ENCODE measurements at regions not wholly inside any gene's neighbourhood (a gene's known extent, or its start where the extent isn't known, plus 50 kb on each side); places are given as distances from the start of the nearest gene placed in this dataset.

DNA sequence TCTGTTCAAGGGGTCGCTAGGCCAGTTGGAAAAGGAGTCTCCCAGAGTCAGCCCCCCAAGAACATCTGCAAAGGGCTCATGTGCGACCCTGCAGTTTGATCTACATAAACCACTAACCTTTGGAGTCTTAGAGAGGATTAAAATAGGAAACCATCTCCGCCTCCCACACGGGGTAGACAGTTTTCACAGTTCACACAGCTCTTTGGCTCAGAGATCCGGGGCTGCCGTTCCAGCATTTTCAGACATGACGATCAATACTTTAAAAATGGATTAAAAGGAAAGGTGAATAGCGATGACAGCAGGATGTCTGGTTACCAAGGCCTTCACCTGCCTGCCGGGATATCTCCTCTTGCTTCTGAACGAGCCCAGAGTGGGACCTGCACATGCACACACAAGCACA is 59.8 kb upstream of the BCL11B start:
- H3K4me3 ChIP-seq (ENCODE audit: control extremely low read depth in 1 of 5, extremely low read depth in 1 of 5, insufficient read depth in 1 of 5, low read depth in 2 of 5, low read length in 4 of 5), result no peak overlapping the region
- H3K27ac Mint-ChIP-seq, result no peak overlapping the region
- CTCF ChIA-PET, result no interaction called here
- H3K9me3 Mint-ChIP-seq (ENCODE audit: insufficient read depth), result no peaks in the 10 kb centered on the region
- peaks cover 0 to 2% (median 0%) of the 10 kb centered on the region in 4 experiments for H3K27me3 ChIP-seq (replicated peaks in 1 of 4; ENCODE audit: control extremely low read depth in 1 of 4, control insufficient read depth in 3 of 4, insufficient read depth in 4 of 4, low read length in 3 of 4)
- peaks cover 7% of the 10 kb centered on the region for H3K27me3 Mint-ChIP-seq
- intact Hi-C loops (cut with micrococcal nuclease), result no loop called here
- no peak overlapping the region for H3K4me3 Mint-ChIP-seq
- H2AFZ ChIP-seq (ENCODE audit: insufficient read depth, low read depth, low read length, poor library complexity, severe bottlenecking), result no peak overlapping the region
- no peak overlapping the region for H3K9ac ChIP-seq (ENCODE audit: low read length)
- WGBS (ENCODE audit: insufficient coverage), result 93% methylated on average over 9 of the region's 10 CpGs
- peaks cover 0 to 8% (median 0%) of the 10 kb centered on the region in 3 donors for H3K9me3 ChIP-seq (ENCODE audit: control extremely low read depth in 1 of 3, control insufficient read depth in 2 of 3, insufficient read depth in 1 of 3, low read length in 2 of 3)
- ATAC-seq (ENCODE audit: low read depth) (no peak), DNase-seq (no peak)
- H3K4me1 Mint-ChIP-seq, result no peaks in the 10 kb centered on the region
- no peak overlapping the region for H3K27ac ChIP-seq (ENCODE audit: low read length in 2 of 2)
- no peaks in the 10 kb centered on the region for H3K79me2 ChIP-seq (ENCODE audit: control insufficient read depth, insufficient read depth, low read length)
- no peak overlapping the region for H3K4me2 ChIP-seq (replicated peaks; ENCODE audit: low read depth, low read length, poor library complexity, severe bottlenecking)
- POLR2A ChIA-PET, result no interaction called here
- TF ChIP-seq, protein P1, sequence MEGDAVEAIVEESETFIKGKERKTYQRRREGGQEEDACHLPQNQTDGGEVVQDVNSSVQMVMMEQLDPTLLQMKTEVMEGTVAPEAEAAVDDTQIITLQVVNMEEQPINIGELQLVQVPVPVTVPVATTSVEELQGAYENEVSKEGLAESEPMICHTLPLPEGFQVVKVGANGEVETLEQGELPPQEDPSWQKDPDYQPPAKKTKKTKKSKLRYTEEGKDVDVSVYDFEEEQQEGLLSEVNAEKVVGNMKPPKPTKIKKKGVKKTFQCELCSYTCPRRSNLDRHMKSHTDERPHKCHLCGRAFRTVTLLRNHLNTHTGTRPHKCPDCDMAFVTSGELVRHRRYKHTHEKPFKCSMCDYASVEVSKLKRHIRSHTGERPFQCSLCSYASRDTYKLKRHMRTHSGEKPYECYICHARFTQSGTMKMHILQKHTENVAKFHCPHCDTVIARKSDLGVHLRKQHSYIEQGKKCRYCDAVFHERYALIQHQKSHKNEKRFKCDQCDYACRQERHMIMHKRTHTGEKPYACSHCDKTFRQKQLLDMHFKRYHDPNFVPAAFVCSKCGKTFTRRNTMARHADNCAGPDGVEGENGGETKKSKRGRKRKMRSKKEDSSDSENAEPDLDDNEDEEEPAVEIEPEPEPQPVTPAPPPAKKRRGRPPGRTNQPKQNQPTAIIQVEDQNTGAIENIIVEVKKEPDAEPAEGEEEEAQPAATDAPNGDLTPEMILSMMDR (IDR thresholded peaks at IDR 0.05), result no peak
- no peaks in the 10 kb centered on the region for H3K36me3 ChIP-seq (replicated peaks in 1 of 2; ENCODE audit: control extremely low read depth in 1 of 2, control insufficient read depth in 1 of 2, extremely low read depth in 1 of 2, insufficient read depth in 2 of 2, low read length in 1 of 2)
- no peaks in the 10 kb centered on the region for H4K20me1 ChIP-seq (ENCODE audit: control insufficient read depth, insufficient read depth, low read length, poor library complexity, severe bottlenecking)
- no peaks in the 10 kb centered on the region for H3K4me1 ChIP-seq (ENCODE audit: control insufficient read depth in 2 of 2, insufficient read depth in 2 of 2, low read length in 2 of 2)

DNA sequence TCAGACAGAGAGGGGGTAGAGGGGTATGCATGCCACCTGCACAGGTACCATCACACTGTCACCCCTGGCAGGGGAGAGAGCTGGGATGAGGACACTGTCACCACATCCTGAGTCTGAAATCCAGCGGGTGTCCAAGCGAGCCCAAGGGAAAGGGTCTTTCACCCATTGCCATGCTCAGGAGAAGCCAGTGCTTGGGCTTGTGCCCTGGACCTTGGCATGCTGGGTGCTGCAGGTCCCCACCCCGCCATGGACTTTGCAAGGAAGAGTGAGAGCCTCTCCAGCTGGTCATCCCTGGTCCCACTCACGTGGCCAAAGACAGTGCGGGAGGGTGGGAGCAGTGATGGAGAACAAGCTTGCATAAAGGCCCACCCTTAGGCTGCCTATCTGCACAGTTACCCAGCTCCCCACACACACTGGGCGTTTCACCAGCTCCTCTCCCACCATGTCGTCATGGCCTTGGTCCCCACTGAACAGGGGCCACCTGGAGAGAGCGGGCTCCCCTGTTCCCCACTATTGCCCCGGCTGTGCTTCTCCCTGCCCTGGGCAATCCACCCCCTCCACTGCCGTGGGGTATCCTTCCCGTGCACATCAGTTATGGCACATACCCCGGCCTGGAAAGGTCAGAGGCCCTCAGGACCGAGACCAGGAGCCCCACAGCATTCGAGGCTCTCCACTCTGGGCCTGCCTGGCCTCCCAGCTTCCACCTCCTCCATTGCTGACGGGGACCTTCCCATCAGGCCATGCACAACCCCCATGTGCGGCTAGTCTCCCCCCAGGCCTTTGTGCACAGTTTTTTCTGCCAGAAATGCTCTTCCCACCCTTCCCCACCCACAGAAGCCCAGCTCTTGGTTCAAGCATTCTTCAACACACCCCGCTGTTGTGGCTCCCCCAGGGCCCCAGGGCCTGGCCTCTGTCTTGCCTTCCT is 58.6 kb upstream of the BCL11B start:
- H4K20me1 ChIP-seq (ENCODE audit: control insufficient read depth, insufficient read depth, low read length, poor library complexity, severe bottlenecking), result no peaks in the 10 kb centered on the region
- ChIA-PET CTCF (no interaction called here), POLR2A (no interaction called here)
- no peak overlapping the region for H3K27ac ChIP-seq (ENCODE audit: low read length in 2 of 2)
- H3K27ac Mint-ChIP-seq, result no peak overlapping the region
- H3K79me2 ChIP-seq (ENCODE audit: control insufficient read depth, insufficient read depth, low read length), result no peaks in the 10 kb centered on the region
- intact Hi-C loops (cut with micrococcal nuclease), result no loop called here
- H2AFZ ChIP-seq (ENCODE audit: insufficient read depth, low read depth, low read length, poor library complexity, severe bottlenecking), result no peak overlapping the region
- peaks cover 0 to 6% (median 0%) of the 10 kb centered on the region in 4 experiments for H3K27me3 ChIP-seq (replicated peaks in 1 of 4; ENCODE audit: control extremely low read depth in 1 of 4, control insufficient read depth in 3 of 4, insufficient read depth in 4 of 4, low read length in 3 of 4)
- no peaks in the 10 kb centered on the region for H3K9me3 Mint-ChIP-seq (ENCODE audit: insufficient read depth)
- H3K4me3 ChIP-seq (ENCODE audit: control extremely low read depth in 1 of 5, extremely low read depth in 1 of 5, insufficient read depth in 1 of 5, low read depth in 2 of 5, low read length in 4 of 5), result no peak overlapping the region
- H3K4me1 ChIP-seq (ENCODE audit: control insufficient read depth in 2 of 2, insufficient read depth in 2 of 2, low read length in 2 of 2), result no peaks in the 10 kb centered on the region
- H3K9ac ChIP-seq (ENCODE audit: low read length), result no peak overlapping the region
- no peak overlapping the region for H3K4me3 Mint-ChIP-seq
- peaks cover 7% of the 10 kb centered on the region for H3K27me3 Mint-ChIP-seq
- TF ChIP-seq EZH2 (IDR thresholded peaks at IDR 0.05; ENCODE audit: borderline replicate concordance, insufficient read depth, low read depth, low read length, poor library complexity, severe bottlenecking), result no peak
- TF ChIP-seq, protein P1 (IDR thresholded peaks at IDR 0.05), result no peak
- H3K4me2 ChIP-seq (replicated peaks; ENCODE audit: low read depth, low read length, poor library complexity, severe bottlenecking), result no peak overlapping the region
- H3K4me1 Mint-ChIP-seq, result no peaks in the 10 kb centered on the region
- DNase-seq (no peak), ATAC-seq (ENCODE audit: low read depth) (no peak)
- H3K36me3 ChIP-seq (replicated peaks in 1 of 2; ENCODE audit: control extremely low read depth in 1 of 2, control insufficient read depth in 1 of 2, extremely low read depth in 1 of 2, insufficient read depth in 2 of 2, low read length in 1 of 2), result no peaks in the 10 kb centered on the region
- WGBS (ENCODE audit: insufficient coverage), result 86% methylated on average over 14 of the region's 17 CpGs
- H3K9me3 ChIP-seq (ENCODE audit: control extremely low read depth in 1 of 3, control insufficient read depth in 2 of 3, insufficient read depth in 1 of 3, low read length in 2 of 3), result peaks cover 0 to 9% (median 0%) of the 10 kb centered on the region in 3 donors

Data from B cell (primary cell).